ENCODE measurements at regions not wholly inside any gene's neighbourhood (a gene's known extent, or its start where the extent isn't known, plus 50 kb on each side); places are given as distances from the start of the nearest gene placed in this dataset.

DNA sequence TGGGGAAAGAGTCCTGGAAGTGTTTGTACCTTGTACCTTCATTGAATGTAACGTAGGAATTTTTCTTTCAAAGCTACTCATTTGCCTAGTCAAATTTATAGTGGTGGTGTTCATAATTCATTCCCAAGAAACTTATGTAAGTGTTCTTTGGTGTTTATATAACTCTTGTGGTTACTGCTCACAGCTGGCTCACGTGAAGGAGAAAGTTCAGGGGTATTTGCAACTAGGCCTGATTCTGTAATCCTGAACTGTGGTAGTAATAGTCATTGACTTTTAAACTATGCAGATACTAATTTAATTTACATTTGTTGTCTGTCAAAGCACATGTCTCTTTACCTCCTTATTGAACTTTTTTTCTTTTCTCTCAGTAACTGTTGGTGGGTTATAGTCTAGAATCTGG is 50.5 kb upstream of the TEX264 start (continued):
- TF ChIP-seq, protein P1, sequence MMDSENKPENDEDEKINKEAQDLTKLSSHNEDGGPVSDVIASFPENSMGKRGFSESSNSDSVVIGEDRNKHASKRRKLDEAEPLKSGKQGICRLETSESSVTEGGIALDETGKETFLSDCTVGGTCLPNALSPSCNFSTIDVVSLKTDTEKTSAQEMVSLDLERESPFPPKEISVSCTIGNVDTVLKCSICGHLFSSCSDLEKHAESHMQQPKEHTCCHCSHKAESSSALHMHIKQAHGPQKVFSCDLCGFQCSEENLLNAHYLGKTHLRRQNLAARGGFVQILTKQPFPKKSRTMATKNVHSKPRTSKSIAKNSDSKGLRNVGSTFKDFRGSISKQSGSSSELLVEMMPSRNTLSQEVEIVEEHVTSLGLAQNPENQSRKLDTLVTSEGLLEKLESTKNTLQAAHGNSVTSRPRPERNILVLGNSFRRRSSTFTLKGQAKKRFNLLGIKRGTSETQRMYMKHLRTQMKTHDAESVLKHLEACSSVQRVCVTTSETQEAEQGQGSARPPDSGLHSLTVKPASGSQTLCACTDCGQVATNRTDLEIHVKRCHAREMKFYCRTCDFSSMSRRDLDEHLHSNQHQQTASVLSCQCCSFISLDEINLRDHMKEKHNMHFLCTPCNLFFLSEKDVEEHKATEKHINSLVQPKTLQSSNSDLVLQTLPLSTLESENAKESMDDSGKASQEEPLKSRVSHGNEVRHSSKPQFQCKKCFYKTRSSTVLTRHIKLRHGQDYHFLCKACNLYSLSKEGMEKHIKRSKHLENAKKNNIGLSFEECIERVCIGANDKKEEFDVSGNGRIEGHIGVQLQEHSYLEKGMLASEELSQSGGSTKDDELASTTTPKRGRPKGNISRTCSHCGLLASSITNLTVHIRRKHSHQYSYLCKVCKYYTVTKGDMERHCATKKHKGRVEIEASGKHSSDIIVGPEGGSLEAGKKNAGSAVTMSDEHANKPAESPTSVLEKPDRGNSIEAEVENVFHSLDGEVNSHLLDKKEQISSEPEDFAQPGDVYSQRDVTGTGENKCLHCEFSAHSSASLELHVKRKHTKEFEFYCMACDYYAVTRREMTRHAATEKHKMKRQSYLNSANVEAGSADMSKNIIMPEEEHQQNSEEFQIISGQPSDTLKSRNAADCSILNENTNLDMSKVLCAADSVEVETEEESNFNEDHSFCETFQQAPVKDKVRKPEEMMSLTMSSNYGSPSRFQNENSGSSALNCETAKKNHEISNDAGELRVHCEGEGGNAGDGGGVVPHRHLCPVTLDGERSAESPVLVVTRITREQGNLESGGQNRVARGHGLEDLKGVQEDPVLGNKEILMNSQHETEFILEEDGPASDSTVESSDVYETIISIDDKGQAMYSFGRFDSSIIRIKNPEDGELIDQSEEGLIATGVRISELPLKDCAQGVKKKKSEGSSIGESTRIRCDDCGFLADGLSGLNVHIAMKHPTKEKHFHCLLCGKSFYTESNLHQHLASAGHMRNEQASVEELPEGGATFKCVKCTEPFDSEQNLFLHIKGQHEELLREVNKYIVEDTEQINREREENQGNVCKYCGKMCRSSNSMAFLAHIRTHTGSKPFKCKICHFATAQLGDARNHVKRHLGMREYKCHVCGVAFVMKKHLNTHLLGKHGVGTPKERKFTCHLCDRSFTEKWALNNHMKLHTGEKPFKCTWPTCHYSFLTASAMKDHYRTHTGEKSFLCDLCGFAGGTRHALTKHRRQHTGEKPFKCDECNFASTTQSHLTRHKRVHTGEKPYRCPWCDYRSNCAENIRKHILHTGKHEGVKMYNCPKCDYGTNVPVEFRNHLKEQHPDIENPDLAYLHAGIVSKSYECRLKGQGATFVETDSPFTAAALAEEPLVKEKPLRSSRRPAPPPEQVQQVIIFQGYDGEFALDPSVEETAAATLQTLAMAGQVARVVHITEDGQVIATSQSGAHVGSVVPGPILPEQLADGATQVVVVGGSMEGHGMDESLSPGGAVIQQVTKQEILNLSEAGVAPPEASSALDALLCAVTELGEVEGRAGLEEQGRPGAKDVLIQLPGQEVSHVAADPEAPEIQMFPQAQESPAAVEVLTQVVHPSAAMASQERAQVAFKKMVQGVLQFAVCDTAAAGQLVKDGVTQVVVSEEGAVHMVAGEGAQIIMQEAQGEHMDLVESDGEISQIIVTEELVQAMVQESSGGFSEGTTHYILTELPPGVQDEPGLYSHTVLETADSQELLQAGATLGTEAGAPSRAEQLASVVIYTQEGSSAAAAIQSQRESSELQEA (CRISPR knock-in tag; IDR thresholded peaks at IDR 0.05; ENCODE audit: not compliant biosample characterization): no peak
- TF ChIP-seq JUND (CRISPR knock-in tag; IDR thresholded peaks at IDR 0.05): no peak
- TF ChIP-seq, protein P2, sequence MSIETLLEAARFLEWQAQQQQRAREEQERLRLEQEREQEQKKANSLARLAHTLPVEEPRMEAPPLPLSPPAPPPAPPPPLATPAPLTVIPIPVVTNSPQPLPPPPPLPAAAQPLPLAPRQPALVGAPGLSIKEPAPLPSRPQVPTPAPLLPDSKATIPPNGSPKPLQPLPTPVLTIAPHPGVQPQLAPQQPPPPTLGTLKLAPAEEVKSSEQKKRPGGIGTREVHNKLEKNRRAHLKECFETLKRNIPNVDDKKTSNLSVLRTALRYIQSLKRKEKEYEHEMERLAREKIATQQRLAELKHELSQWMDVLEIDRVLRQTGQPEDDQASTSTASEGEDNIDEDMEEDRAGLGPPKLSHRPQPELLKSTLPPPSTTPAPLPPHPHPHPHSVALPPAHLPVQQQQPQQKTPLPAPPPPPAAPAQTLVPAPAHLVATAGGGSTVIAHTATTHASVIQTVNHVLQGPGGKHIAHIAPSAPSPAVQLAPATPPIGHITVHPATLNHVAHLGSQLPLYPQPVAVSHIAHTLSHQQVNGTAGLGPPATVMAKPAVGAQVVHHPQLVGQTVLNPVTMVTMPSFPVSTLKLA (IDR thresholded peaks at IDR 0.05): no peak
- TF ChIP-seq, protein P3, sequence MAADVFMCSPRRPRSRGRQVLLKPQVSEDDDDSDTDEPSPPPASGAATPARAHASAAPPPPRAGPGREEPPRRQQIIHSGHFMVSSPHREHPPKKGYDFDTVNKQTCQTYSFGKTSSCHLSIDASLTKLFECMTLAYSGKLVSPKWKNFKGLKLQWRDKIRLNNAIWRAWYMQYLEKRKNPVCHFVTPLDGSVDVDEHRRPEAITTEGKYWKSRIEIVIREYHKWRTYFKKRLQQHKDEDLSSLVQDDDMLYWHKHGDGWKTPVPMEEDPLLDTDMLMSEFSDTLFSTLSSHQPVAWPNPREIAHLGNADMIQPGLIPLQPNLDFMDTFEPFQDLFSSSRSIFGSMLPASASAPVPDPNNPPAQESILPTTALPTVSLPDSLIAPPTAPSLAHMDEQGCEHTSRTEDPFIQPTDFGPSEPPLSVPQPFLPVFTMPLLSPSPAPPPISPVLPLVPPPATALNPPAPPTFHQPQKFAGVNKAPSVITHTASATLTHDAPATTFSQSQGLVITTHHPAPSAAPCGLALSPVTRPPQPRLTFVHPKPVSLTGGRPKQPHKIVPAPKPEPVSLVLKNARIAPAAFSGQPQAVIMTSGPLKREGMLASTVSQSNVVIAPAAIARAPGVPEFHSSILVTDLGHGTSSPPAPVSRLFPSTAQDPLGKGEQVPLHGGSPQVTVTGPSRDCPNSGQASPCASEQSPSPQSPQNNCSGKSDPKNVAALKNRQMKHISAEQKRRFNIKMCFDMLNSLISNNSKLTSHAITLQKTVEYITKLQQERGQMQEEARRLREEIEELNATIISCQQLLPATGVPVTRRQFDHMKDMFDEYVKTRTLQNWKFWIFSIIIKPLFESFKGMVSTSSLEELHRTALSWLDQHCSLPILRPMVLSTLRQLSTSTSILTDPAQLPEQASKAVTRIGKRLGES (CRISPR knock-in tag; IDR thresholded peaks at IDR 0.05; ENCODE audit: borderline replicate concordance): no peak
- no peak for TF ChIP-seq SMYD3 (CRISPR knock-in tag; IDR thresholded peaks at IDR 0.05)
- TF ChIP-seq HOXA7 (CRISPR knock-in tag; IDR thresholded peaks at IDR 0.05): no peak
- no peak for TF ChIP-seq TSC22D2 (CRISPR knock-in tag; IDR thresholded peaks at IDR 0.05; ENCODE audit: borderline replicate concordance)
- TF ChIP-seq, protein P4, sequence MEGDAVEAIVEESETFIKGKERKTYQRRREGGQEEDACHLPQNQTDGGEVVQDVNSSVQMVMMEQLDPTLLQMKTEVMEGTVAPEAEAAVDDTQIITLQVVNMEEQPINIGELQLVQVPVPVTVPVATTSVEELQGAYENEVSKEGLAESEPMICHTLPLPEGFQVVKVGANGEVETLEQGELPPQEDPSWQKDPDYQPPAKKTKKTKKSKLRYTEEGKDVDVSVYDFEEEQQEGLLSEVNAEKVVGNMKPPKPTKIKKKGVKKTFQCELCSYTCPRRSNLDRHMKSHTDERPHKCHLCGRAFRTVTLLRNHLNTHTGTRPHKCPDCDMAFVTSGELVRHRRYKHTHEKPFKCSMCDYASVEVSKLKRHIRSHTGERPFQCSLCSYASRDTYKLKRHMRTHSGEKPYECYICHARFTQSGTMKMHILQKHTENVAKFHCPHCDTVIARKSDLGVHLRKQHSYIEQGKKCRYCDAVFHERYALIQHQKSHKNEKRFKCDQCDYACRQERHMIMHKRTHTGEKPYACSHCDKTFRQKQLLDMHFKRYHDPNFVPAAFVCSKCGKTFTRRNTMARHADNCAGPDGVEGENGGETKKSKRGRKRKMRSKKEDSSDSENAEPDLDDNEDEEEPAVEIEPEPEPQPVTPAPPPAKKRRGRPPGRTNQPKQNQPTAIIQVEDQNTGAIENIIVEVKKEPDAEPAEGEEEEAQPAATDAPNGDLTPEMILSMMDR (CRISPR knock-in tag; IDR thresholded peaks at IDR 0.05): no peak
- TF ChIP-seq, protein P5, sequence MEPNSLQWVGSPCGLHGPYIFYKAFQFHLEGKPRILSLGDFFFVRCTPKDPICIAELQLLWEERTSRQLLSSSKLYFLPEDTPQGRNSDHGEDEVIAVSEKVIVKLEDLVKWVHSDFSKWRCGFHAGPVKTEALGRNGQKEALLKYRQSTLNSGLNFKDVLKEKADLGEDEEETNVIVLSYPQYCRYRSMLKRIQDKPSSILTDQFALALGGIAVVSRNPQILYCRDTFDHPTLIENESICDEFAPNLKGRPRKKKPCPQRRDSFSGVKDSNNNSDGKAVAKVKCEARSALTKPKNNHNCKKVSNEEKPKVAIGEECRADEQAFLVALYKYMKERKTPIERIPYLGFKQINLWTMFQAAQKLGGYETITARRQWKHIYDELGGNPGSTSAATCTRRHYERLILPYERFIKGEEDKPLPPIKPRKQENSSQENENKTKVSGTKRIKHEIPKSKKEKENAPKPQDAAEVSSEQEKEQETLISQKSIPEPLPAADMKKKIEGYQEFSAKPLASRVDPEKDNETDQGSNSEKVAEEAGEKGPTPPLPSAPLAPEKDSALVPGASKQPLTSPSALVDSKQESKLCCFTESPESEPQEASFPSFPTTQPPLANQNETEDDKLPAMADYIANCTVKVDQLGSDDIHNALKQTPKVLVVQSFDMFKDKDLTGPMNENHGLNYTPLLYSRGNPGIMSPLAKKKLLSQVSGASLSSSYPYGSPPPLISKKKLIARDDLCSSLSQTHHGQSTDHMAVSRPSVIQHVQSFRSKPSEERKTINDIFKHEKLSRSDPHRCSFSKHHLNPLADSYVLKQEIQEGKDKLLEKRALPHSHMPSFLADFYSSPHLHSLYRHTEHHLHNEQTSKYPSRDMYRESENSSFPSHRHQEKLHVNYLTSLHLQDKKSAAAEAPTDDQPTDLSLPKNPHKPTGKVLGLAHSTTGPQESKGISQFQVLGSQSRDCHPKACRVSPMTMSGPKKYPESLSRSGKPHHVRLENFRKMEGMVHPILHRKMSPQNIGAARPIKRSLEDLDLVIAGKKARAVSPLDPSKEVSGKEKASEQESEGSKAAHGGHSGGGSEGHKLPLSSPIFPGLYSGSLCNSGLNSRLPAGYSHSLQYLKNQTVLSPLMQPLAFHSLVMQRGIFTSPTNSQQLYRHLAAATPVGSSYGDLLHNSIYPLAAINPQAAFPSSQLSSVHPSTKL (CRISPR knock-in tag; IDR thresholded peaks at IDR 0.05): peak; percentile 69
- no peak for TF ChIP-seq NONO (IDR thresholded peaks at IDR 0.05)
- TF ChIP-seq NONO (CRISPR knock-in tag; conservative IDR thresholded peaks at IDR 0.05): no peak

Data from HepG2 (cell line).